Fibroblast of lung (primary cell): ENCODE measurements at regions not wholly inside any gene's neighbourhood (a gene's known extent, or its start where the extent isn't known, plus 50 kb on each side); places are given as distances from the start of the nearest gene placed in this dataset.

Source experiments
- DNase-seq, 2 donors: peaks; one replicate each; pipeline versions ENCODE4 v3.0.0 to v3.0.0-alpha.2; 2010; ENCODE audit warnings: low read depth in 2 of 2
- H2AFZ ChIP-seq: 2 replicates; pipeline ENCODE4 v1.5.1; 2012; ENCODE audit warnings: low read length, control low read depth, inconsistent platforms
- H3K27ac ChIP-seq: 2 replicates; pipeline ENCODE4 v1.5.1; 2011; ENCODE audit warnings: low read length, control low read depth; ENCODE audit not compliant: insufficient read depth
- H3K27me3 ChIP-seq: 2 replicates; pipeline ENCODE4 v1.5.1; 2011; ENCODE audit warnings: mild to moderate bottlenecking, low read length; ENCODE audit not compliant: control insufficient read depth, insufficient read depth
- H3K36me3 ChIP-seq: 2 replicates; pipeline ENCODE4 v1.5.1; 2011; ENCODE audit warnings: low read length; ENCODE audit not compliant: control insufficient read depth, insufficient read depth
- H3K4me1 ChIP-seq: 2 replicates; pipeline ENCODE4 v1.5.1; 2011; ENCODE audit warnings: low read length; ENCODE audit not compliant: control insufficient read depth, insufficient read depth; ENCODE audit errors: extremely low read depth
- H3K4me2 ChIP-seq: 2 replicates; pipeline ENCODE4 v1.5.1; 2011; ENCODE audit warnings: low read length, control low read depth; ENCODE audit not compliant: insufficient read depth; ENCODE audit errors: extremely low read depth
- H3K4me3 ChIP-seq, 4 experiments: fragments of 200-600 bp in 1 of 4; sonication (generic) in 1 of 4; replicated peaks in 1 of 4; 2 replicates each; pipeline ENCODE4 v1.5.1; 2011 to 2016; ENCODE audit warnings: low read length in 4 of 4, low read depth in 3 of 4, mild to moderate bottlenecking in 3 of 4, control low read depth in 2 of 4, inconsistent platforms in 1 of 4, mixed read lengths in 1 of 4; ENCODE audit not compliant: insufficient read depth in 1 of 4; ENCODE audit errors: control extremely low read depth in 1 of 4
- H3K79me2 ChIP-seq: 2 replicates; pipeline ENCODE4 v1.5.1; 2012; ENCODE audit warnings: mild to moderate bottlenecking, low read length, inconsistent platforms; ENCODE audit not compliant: control insufficient read depth, insufficient read depth
- H3K9ac ChIP-seq: 2 replicates; pipeline ENCODE4 v1.5.1; 2011; ENCODE audit warnings: mild to moderate bottlenecking, low read length, control low read depth; ENCODE audit not compliant: insufficient read depth
- H3K9me3 ChIP-seq: 2 replicates; pipeline ENCODE4 v1.5.1; 2012; ENCODE audit warnings: low read depth, low read length; ENCODE audit not compliant: control insufficient read depth, insufficient read depth
- H4K20me1 ChIP-seq: 2 replicates; pipeline ENCODE4 v1.5.1; 2011; ENCODE audit warnings: low read length; ENCODE audit not compliant: control insufficient read depth, insufficient read depth; ENCODE audit errors: extremely low read depth
- EZH2 ChIP-seq: IDR thresholded peaks from 2 replicates; pipeline ENCODE4 v1.5.1; 2012; ENCODE audit warnings: low read length, control low read depth, mild to moderate bottlenecking; ENCODE audit errors: missing control alignments
- TF ChIP-seq, protein P1 (sequence below), 2 donors: IDR thresholded peaks in 1 of 2; conservative IDR thresholded peaks in 1 of 2; 1 replicate in 1 of 2; 2 replicates in 1 of 2; pipeline ENCODE4 v1.5.1; 2011 to 2012; ENCODE audit warnings: low read length in 2 of 2, control low read depth in 1 of 2, inconsistent platforms in 1 of 2, low read depth in 1 of 2, mild to moderate bottlenecking in 1 of 2

- Histone ChIP-seq H3K79me2 (no peaks in the 10 kb centered on the region), H3K9me3 (no peaks in the 10 kb centered on the region)
- TF ChIP-seq EZH2: no peak
- TF ChIP-seq, protein P1, sequence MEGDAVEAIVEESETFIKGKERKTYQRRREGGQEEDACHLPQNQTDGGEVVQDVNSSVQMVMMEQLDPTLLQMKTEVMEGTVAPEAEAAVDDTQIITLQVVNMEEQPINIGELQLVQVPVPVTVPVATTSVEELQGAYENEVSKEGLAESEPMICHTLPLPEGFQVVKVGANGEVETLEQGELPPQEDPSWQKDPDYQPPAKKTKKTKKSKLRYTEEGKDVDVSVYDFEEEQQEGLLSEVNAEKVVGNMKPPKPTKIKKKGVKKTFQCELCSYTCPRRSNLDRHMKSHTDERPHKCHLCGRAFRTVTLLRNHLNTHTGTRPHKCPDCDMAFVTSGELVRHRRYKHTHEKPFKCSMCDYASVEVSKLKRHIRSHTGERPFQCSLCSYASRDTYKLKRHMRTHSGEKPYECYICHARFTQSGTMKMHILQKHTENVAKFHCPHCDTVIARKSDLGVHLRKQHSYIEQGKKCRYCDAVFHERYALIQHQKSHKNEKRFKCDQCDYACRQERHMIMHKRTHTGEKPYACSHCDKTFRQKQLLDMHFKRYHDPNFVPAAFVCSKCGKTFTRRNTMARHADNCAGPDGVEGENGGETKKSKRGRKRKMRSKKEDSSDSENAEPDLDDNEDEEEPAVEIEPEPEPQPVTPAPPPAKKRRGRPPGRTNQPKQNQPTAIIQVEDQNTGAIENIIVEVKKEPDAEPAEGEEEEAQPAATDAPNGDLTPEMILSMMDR (conservative IDR thresholded peaks at IDR 0.05 in 1 of 2, IDR thresholded peaks at IDR 0.05 in 1 of 2; ENCODE audit: low read depth in 1 of 2, low read length in 2 of 2): no peak
Measured at GRCh38 chr2:160694221-160694620, 200.6 kb upstream of the RBMS1 start.

DNA sequence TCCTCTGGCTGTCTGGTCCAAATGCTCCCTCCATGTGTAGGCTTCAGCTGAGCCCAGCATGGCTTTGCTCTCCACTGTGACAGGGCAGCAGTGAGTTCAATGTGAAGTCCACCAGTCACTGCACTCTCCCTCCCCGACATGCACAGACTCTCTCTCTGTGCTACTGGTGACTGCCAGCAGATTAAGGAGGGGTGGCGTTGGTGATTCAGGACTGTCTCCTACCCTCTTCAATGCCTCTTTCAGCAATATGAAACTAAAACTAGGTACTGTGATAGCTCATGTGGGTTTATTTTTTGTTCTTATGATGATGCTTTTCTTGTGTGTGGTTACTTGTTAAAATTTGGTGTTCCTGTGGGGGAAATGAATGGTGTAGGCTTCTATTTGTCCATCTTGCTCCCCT lies 201.0 kb upstream of the RBMS1 start:
- H3K9me3 ChIP-seq: no peaks in the 10 kb centered on the region
- no peak overlapping the region for H2AFZ ChIP-seq

More at GRCh38 chr2:160694221-160694620, 200.6 kb upstream of the RBMS1 start:
- H2AFZ ChIP-seq: no peak overlapping the region
- no peak overlapping the region for H3K4me3 ChIP-seq
- DNase-seq: no peak
- H3K27me3 ChIP-seq: no peaks in the 10 kb centered on the region
- no peak overlapping the region for H3K9ac ChIP-seq
- no peaks in the 10 kb centered on the region for H4K20me1 ChIP-seq
- H3K4me2 ChIP-seq: no peak overlapping the region
- no peak overlapping the region for H3K27ac ChIP-seq
- no peaks in the 10 kb centered on the region for H3K36me3 ChIP-seq
- peaks cover 3% of the 10 kb centered on the region for H3K4me1 ChIP-seq

GRCh38 chr2:160695402-160696086 lies 201.9 kb upstream of the RBMS1 start:
- no peak overlapping the region for H2AFZ ChIP-seq
- no peak overlapping the region for H3K4me3 ChIP-seq
- peak; percentile 53 to 68 for DNase-seq
- no peaks in the 10 kb centered on the region for H3K36me3 ChIP-seq
- no peaks in the 10 kb centered on the region for H4K20me1 ChIP-seq
- no peak overlapping the region for H3K4me2 ChIP-seq
- TF ChIP-seq, protein P1 (conservative IDR thresholded peaks at IDR 0.05 in 1 of 2, IDR thresholded peaks at IDR 0.05 in 1 of 2; ENCODE audit: low read depth in 1 of 2, low read length in 2 of 2): no peak
- TF ChIP-seq EZH2: no peak
- no peak overlapping the region for H3K9ac ChIP-seq
- no peaks in the 10 kb centered on the region for H3K27me3 ChIP-seq
- H3K79me2 ChIP-seq: no peaks in the 10 kb centered on the region
- no peaks in the 10 kb centered on the region for H3K9me3 ChIP-seq
- H3K4me1 ChIP-seq: peaks cover 3% of the 10 kb centered on the region
- H3K27ac ChIP-seq: no peak overlapping the region

More for the DNA sequence above, 201.0 kb upstream of the RBMS1 start:
- Histone ChIP-seq H3K9ac (no peak overlapping the region), H3K27ac (no peak overlapping the region), H3K79me2 (no peaks in the 10 kb centered on the region), H3K4me1 (peaks cover 3% of the 10 kb centered on the region), H3K4me2 (no peak overlapping the region), H3K36me3 (no peaks in the 10 kb centered on the region), H4K20me1 (no peaks in the 10 kb centered on the region), H3K27me3 (no peaks in the 10 kb centered on the region), H3K4me3 (no peak overlapping the region)
- DNase-seq: no peak
- TF ChIP-seq, protein P1 (conservative IDR thresholded peaks at IDR 0.05 in 1 of 2, IDR thresholded peaks at IDR 0.05 in 1 of 2; ENCODE audit: low read depth in 1 of 2, low read length in 2 of 2): no peak
- TF ChIP-seq EZH2: no peak
